ENCODE measurements at regions not wholly inside any gene's neighbourhood (a gene's known extent, or its start where the extent isn't known, plus 50 kb on each side); places are given as distances from the start of the nearest gene placed in this dataset.

DNA sequence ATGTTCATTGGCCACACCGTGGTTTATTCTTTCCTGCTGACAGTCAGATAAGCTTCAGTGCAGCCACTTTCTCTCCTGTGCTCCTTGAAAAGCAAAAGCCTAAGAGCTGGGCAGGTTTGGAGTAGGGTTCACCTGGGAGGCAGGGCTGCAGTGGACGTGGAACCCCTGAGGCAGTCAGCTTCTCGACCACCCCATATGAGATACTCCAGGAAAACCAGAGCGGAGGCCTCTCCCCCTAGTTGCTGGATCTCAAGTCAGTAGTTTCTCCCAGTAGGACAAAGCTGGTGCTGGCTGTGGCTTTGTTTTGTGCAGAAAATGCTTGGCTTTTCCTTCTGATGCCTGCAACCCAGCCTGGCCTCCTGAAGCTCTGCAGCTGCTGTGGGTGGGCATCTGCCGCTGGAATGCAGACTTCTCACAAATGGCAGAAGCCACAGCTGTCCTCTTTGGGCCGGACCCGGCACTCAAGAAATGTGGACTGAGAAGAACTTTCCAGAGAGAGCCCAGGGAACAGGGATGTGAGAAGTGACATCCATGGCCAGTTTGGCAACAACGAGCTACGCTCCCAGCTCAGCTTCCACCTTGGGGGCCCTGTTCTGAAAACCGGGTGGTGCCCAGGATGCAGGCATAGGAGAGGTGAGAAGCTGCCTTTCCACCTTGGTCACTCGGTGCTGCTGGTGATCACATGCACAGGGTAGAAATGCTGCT, 276.6 kb upstream of the TCERG1L start:
- DNase-seq: no peak

DNA sequence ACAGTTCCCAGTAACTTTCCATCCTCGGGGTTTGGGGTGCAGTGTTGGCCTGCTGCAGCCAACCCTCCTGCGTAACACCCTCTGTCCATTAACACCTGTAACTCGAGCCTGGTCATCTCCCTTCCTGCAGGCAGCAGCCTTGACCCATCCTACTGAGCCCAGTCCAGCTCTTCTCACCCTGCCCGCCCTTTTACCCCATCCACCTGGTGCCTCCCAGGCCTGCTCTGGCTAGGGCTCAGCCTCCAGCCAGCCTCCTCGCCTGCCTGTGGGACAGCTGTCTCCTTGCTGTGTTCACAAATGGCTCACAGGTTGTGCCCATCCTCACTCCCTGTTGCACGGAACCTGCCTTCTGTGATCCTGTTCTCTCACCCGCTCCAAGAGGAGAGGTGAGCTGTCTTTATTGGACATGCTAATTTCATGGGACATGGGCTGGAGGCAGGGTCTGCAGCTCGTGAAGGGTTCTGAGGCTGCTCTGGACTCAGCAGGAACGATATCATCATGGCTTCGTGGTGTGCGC, 277.2 kb upstream of the TCERG1L start:
- DNase-seq: no peak

DNA sequence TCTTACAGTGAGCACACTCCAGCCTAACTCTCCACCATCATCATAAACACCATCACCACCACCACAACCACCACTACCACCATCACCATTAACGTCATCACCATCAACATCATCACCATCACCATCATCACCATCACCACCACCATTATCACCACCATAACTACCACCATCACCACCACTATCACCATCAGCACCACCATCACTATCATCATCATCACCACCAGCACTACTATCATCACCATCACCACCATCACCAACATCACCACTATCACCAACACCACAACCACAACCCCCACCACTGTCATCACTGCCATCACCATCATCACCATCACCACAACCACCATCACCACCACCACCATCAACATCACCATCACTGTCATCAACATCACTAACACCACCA, 279.0 kb upstream of the TCERG1L start:
- no peak for DNase-seq

DNA sequence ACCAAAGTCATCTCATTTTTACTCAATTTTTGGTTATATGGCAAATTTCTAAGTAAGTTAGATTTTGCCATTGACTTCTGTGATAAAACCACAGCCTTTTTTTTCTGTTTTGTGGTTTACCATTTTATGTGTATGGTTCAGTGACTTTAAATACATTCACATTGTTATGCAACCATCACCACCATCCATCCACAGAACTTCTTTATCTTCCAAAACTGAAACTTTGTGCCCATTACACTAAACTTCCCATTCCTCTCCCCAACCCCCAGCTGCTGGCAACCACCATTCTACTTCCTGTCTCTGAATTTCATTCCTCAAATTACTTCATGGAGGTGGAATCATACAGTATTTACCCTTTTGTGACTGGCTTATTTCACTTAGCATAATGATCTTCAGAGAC, 280.4 kb upstream of the TCERG1L start:
- no peak for DNase-seq

DNA sequence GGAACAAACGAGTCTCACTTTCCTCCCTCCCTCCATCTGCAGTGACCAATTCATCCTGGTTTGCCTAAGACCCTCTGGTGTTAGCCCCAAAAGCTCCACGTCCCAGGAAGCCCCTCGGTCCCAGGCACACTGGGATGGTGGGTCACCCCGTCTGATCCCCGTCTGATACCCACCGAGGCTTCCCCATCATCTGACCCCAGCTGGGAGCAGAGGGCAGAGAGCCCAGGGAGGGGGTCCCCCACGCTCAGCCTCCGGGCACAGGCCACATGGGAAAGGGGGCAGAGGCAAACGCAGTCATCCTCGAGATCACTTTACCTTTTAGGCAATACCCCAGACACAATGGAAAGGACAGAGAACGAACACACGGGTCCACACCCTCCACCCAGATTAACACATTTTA, 291.6 kb upstream of the PPP2R2D start:
- no peak for DNase-seq

DNA sequence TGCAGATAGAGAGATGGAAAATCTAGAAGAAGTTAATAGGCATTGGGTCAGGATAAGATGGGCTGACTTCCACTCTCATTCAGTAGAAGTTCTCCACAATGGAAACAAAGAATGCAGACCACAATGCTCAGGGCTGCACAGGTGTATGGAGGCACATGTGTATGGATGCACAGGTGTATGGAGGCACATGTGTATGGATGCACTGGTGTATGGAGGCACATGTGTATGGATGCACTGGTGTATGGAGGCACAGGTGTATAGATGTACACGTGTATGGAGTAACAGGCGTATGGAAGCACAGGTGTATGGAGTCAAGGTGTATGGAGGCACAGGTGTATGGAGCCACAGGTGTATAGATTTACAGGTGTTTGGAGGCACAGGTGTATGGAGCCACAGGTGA, 285.7 kb upstream of the PPP2R2D start:
- no peak for DNase-seq

DNA sequence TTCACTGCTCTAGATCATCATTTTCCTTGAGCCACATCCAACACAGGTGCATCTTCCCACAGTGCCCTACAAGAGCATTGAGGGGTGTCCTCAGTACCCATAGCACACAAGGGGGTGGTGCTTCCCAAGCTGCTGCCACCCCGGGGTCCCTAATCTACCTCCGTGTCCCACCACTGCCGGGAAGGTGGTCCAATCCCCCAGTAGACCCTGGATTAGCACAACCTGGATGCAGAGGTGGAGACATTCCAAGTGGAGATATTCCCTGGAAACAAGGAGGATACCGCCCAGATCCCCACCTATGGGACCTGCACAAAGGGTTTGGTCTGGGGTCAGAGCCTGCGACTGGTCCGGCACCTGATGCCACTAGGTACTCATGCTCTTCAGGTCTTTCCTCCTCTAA, 284.8 kb upstream of the PPP2R2D start:
- no peak for DNase-seq

DNA sequence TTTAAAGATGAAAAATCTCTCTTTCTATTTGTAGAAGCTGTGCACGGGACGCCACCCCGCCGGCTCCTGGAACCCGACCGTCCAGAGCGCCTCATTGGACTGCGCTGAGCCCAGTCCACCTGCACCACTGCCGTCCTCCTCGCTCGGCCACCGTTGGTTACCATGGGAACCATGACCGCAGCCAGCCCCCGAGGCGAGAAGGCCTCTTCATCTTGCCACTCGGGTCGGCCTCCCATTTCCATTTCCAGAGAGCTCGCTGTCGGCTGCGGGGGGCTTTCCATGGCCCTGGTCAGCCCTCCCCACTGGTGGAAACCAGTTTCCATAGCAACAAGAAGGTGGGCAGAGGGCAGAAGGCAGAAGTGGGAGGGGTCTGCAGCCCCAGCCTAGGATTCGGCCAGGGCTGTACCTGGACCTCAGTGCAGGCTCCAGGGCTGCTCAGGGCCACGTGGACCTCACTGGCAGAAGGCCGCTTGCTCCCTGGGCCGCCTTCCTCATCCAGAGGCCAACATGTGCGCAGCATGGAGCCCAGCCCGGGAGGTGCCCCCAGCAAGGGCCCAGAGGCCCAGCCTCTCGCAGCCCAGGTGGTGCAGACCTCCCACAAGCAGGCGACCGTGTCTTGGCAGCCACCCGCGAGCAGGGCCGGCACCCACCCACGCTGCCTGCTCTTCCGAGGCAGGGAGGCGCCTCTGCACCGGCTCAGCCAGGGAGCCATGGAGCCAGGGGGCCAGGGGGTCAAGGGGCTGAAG, 283.5 kb upstream of the PPP2R2D start:
- DNase-seq: no peak

DNA sequence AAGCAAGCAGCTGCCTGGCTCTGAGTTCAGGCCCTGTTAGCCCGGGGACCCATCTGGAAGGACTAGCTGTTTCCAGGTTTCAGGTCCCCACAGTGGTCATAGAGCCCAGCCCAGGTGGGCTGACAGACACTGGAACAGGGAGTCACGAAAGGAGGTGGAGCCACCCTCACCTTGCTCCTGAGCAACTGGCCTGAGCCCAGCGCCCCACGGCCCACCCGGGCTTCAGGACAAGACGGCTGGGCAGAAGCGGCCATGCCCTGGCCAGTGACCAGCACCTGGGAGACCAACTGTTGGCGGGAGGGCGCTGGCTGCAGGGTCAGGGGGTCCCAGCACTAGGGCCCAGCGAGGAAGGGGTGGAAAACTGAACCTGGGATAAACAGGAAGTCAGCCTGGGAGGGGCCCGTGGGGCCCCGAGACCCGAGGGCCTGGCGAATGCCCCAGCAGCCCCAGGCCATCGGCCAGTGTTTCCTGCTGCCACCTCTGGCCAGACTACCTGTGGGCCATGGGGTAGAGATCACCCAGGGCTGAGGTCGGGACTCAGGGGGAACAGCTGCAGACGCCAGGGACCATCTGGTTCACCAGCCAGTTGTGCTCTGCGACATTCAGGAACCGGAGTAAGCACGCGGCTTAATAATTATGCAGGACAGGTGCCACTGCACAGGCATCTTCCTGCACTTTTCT, 282.1 kb upstream of the PPP2R2D start:
- DNase-seq: no peak

DNA sequence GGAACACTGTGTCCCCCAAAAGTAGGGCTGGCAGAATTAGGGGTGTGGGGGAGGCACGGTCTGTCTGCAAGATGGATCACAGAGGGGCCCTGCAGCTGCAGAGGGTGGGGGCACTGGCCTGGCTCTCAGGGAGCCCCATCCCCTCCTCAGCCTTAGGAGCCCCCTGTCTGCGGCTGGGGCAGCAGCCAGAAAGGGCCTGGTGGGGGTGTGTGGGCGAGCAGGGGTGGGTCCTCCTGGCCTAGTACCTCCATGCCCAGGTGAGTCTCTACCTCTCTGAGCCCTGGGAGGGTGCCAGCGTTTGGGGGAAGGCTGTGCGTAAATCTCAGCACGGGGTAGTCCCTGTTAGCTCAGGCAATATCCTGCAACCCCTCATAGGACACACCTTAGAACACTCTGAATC, 280.5 kb upstream of the PPP2R2D start:
- DNase-seq: no peak

DNA sequence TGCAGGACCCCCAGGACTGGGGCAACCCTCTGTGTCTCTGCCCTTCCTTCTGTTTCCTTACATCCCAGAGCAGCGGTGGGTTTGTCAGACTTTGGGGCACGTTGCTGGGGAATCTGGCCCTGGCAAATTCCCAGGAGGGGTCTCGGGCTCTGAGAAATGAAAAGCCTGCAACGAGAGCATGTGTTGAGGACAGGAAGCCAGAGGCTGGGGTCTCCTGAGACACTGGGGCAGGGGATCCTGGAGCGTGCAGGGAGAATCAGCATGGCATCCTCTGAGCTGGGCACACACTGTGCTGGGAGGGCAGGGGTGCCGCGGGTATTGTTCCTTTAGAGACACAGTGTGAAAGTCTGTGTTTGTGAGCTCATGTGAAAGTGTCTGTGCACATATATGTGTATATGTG, 279.9 kb upstream of the PPP2R2D start:
- no peak for DNase-seq

DNA sequence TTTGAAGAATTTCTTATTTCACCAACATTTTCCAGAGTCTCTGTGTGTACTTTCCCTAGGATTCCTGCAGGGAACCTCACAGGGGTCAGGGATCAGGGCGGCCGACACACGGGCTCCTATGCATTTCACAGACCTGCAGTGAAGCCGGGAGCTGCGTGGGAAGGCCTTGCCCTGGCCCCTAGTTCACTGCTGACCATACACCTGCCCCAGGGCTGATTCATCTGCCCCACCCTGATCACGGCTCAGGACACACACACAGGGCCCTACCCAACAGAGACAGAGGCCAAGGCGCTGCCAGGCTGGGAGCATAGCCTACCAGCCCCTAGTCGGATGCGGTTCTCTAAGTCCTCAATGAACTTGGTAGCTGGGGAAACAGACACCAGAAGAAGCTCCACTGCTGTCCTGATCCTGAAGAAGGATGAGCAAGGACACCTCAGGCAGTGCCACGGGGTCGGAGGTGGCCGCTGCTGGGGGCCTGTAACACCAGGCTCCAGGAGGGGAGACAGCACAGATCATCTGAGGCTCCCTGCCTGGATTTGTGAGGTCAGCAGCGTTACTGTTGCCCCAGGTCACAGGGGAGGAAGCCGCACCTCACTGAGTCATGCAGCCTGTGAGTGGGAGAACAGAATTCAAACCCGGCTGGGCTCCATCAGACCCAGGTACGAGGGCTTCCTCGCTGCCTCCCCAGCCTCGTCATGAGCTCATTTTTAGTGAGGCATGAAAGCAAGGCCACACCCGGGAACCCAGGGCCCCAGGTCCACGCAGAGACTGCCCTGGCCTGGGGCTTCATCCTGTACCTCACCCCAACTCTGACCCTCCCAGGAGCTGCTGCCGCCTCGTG, 278.8 kb upstream of the PPP2R2D start:
- no peak for DNase-seq

DNA sequence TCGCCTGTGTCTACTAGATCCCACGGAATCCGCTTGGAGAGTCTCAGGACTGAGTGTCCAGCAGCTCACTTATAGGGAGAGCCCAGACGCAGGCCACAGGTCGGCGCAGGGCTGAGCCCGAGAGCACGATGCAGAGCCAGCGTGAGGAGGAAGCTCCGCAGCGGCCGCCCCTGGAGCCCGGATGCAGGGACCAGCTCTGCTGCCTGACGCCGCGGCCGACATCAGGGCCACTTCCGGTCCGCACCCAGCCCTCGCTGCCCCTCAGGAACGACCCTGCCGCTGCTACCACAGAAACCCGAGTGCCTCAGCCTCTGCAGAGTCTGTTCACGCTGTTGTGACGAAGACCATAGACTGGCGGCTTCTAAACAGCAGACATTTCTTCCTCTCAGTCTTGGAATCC, 275.8 kb upstream of the PPP2R2D start:
- no peak for DNase-seq

DNA sequence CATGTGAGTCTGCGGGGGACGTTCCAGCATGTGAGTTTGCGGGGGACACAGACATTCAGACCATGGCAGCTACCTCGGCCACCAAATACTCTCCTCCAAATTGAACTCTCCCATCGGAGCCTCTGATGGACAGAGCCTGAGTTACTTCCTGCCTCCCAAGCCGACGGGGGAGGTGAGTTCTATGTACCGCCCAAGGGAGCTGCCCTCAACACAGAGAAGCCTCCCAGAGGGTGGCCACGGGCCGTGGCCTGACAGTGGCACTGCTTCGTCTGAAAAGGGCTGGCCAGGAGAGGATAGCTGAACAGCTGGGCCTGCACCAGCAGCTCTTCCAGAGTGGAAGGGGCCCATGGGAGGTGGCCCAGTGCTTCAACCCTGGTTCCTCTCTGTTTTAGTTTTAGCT, 274.5 kb upstream of the PPP2R2D start:
- no peak for DNase-seq

DNA sequence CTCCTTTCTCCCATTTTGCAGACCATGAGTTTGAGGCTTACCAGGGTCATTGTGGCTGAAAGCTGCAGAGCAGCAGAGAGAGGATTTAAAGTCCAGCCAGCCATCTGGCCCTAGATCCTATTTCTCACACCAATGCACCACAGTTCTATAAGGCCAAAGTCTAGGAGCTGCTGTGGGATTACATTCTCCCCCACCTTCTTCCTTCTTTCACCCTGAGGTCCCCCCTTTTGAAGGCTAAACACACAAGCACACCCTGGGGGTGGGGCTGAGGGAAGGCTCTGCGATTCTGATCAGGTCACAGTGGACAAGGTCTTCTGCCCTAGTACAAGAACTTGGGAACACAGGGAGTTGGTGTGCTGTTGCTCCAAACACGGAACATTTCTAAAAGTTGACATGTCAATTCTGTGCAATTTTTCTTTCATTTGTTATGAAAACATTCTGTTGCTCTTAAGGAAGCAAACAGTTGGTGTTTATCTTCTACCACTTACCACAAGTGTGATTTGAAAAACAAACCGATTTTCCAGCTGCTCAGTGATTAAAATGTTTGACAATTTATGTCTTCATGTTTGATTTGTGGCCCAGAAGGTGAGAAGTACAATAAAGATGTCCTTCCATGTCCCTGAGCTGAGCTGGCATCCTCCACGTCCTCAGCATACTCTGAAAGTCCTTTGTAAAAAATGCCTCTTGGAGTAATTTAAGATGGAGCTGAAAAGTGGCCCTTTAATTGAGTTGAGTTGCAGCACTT, 271.6 kb upstream of the PPP2R2D start:
- no peak for DNase-seq

DNA sequence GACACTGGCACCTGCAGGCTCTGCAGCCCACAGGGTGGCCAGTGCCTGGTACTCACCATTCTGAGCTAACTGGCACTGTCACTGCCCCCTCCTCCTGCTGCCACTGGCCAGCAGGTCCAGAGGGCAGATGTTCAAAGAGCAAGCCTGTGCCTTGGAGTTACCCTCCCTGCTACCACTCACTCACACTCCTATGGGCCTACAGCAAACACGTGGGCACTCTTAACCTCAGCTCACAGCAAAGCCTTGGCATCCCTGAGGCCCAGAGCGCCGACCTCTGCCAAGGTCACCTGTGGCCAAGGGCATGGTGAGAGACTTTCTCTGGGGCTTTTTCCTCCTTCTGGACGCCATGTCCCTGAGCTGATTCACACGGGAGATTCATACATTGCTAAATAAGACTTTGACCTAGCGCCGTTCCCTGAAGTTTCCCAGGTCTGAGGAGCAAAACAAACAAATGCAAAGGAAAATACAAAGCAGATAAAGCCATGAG, 270.0 kb upstream of the PPP2R2D start:
- no peak for DNase-seq

DNA sequence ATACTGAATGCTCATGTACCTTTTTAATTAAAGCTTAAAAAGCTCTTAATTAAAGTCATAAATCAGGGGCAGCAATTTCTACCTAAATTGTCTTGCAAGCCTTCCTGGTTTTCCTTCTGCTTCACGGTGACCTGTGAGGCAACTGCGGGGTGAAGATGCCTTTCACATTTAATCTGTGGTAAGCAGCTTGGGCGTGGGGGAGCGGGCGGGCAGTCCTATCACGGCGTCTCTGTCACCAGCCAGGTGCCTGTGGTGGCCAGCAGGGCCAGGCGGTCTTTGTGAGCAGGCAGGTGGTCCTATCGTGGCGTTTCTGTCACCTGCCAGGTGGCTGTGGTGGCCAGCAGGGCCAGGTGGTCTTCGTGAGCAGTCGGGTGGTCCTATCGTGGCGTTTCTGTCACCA, 269.2 kb upstream of the PPP2R2D start:
- no peak for DNase-seq

DNA sequence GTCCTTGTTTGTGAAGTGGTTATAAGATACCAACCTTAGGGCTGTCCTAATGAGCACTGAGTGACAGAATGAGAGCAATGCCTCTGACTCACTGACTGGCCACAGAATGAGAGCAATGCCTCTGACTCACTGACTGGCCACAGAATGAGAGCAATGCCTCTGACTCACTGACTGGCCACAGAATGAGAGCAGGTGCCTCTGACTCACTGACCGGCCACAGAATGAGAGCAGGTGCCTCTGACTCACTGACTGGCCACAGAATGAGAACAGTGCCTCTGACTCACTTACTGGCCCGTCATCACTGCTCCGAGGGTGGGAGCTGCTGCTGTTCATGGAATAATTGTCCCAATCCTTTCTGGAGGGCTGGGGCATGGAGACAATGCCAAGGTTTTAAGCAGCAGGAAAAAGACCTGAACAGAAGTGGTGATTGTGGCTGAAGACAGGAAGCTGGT, 265.2 kb upstream of the PPP2R2D start:
- no peak for DNase-seq

DNA sequence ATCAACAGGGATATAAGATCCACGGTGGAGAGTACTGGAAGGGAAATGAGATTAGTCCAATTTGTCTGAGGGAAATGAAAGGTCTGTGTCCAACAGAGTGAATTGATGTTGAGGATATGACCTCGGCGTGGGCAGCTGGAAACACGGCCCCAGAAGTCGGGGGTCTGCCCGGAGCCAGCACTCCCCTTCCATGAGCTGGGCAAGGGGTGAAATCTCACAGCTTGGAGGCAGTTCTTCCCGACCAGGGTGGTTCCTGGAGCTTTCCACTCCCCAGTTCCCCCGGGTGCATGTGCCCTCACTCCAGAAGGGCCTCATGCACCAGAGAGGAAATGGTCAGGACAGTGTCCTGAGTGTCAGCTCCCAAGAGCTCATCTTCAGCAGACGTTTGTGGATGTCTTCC, 264.7 kb upstream of the PPP2R2D start:
- DNase-seq: no peak

DNA sequence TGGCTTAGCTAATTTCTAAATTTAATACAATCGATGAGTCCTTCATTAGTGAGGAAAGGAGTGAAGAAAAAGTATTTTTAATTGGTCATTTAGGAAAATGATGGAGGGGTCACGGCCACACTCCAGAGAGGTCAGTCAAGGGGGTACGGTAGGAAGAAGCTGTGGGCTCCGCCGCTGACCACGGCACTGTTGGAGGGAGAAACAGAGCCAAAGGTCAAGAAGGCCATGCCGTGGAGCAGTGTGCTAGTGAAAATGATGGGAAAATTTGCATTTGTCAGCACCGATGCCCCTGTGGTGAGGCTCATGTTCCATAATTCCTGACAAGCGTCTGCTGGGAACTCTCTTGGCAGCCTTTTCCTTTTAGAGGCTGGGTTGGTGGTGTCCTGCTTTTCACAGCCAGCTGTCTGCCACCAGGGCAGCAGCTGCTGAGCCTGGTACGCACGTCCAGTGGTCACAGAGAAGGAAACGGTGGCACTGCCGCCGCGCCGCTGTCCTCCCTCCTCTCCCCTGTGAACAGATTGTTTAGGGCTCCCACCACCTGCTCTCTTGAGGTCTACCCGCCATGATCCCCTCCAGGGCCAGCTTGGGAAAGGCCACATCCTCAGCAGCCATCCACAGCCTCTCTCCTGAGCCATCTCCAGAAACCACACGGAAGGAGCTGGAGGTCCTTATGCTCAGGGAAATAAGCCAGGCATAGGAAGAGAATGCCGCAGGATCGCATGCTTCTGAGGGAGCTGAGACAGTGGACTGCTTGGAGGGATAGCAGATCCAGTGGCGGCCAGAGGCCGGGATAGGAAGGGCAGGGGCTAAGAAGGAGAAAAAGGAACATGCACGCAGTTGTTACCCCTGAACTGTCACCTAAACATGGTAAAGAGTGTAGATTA, 263.7 kb upstream of the PPP2R2D start:
- no peak for DNase-seq

Data from stimulated activated CD4-positive, alpha-beta T cell treated with anti-CD3 and anti-CD28 coated beads, Interleukin-4, amount 100 ng/mL, for 1 hour (primary cell).